Endothelial cell of umbilical vein (primary cell): ENCODE measurements at regions not wholly inside any gene's neighbourhood (a gene's known extent, or its start where the extent isn't known, plus 50 kb on each side); places are given as distances from the start of the nearest gene placed in this dataset.
"Not testable (repeated sequence)": the region's sequence is repeated elsewhere in the genome, so short reads cannot be mapped to it uniquely, and the experiment has no call there.

Experiments used
- BruUV-seq: library from RNA; stranded (reverse); fragments of 400-500 nt; replicated peaks from 2 replicates; lab custom pipeline; 2021; lab: Mats Ljungman, UMichigan
- CTCF ChIA-PET: fragments of 300-600, 350-600 bp; sonication (Branson Sonifier 250); formaldehyde crosslinking; loops from one replicate; lab custom pipeline; 2021; ENCODE audit warnings: antibody characterized with exemption, inconsistent platforms; lab: Charles Lee
- POLR2A ChIA-PET: fragments of 300-600, 350-600 bp; sonication (Branson Sonifier 250); formaldehyde crosslinking; loops from one replicate; lab custom pipeline; 2021; ENCODE audit warnings: antibody characterized with exemption, inconsistent platforms; lab: Charles Lee
- DNase-seq: peaks from one replicate; pipeline ENCODE4 v3.0.0-alpha.2; 2011; ENCODE audit warnings: low read depth, low spot score
- FAIRE-seq: peaks from 2 replicates; lab custom pipeline; 2011; peaks lifted over from hg19 to GRCh38; lab: Jason Lieb, UNC
- H2AFZ ChIP-seq: 2 replicates; pipeline ENCODE4 v1.6.0; 2012; ENCODE audit warnings: low read depth, low read length, control low read depth, inconsistent platforms
- H3K27ac ChIP-seq: 2 replicates; pipeline ENCODE4 v1.5.1; 2011; ENCODE audit warnings: low read depth, mild to moderate bottlenecking, control low read depth, low read length, moderate library complexity; ENCODE audit not compliant: insufficient read depth
- H3K27me3 ChIP-seq, 2 experiments: 2 replicates each; pipeline versions ENCODE4 v1.6.0 to v1.6.1; 2011; ENCODE audit warnings: low read length in 2 of 2, mixed read lengths in 1 of 2; ENCODE audit not compliant: control insufficient read depth in 2 of 2, insufficient read depth in 2 of 2
- H3K36me3 ChIP-seq, 2 experiments: 2 replicates in 1 of 2; 3 replicates in 1 of 2; pipeline ENCODE4 v1.5.1; 2011; ENCODE audit warnings: low read length in 2 of 2, mild to moderate bottlenecking in 1 of 2, moderate library complexity in 1 of 2; ENCODE audit not compliant: control insufficient read depth in 2 of 2, insufficient read depth in 2 of 2; ENCODE audit errors: extremely low read depth in 1 of 2
- H3K4me1 ChIP-seq: 3 replicates; pipeline ENCODE4 v1.5.1; 2011; ENCODE audit warnings: mild to moderate bottlenecking, low read length; ENCODE audit not compliant: control insufficient read depth, insufficient read depth; ENCODE audit errors: extremely low read depth
- H3K4me2 ChIP-seq: 2 replicates; pipeline ENCODE4 v1.6.1; 2011; ENCODE audit warnings: low read length, control low read depth, mixed read lengths; ENCODE audit not compliant: insufficient read depth
- H3K4me3 ChIP-seq, 3 experiments: fragments of 200-600 bp in 1 of 3; sonication (generic), shearing (Covaris generic) in 1 of 3; replicated peaks in 1 of 3; 2 replicates each; pipeline ENCODE4 v1.5.1; 2011 to 2016; ENCODE audit warnings: control low read depth in 3 of 3, low read length in 3 of 3, mild to moderate bottlenecking in 2 of 3, inconsistent platforms in 1 of 3, low read depth in 1 of 3, moderate library complexity in 1 of 3; ENCODE audit not compliant: insufficient read depth in 1 of 3
- H3K79me2 ChIP-seq: 2 replicates; pipeline ENCODE4 v1.6.0; 2012; ENCODE audit warnings: low read length, inconsistent platforms; ENCODE audit not compliant: control insufficient read depth, insufficient read depth
- H3K9ac ChIP-seq: replicated peaks from 2 replicates; pipeline ENCODE3; 2011; ENCODE audit warnings: low read length, control low read depth; ENCODE audit not compliant: insufficient read depth; ENCODE audit errors: extremely low read depth
- H3K9me1 ChIP-seq: replicated peaks from 3 replicates; pipeline ENCODE4 v1.6.0; 2011; ENCODE audit warnings: mild to moderate bottlenecking, low read length; ENCODE audit not compliant: control insufficient read depth, insufficient read depth; ENCODE audit errors: extremely low read depth
- H3K9me3 ChIP-seq: replicated peaks from 2 replicates; pipeline ENCODE4 v1.5.1; 2012; ENCODE audit warnings: low read length, inconsistent platforms; ENCODE audit not compliant: control insufficient read depth, insufficient read depth
- H4K20me1 ChIP-seq: replicated peaks from 2 replicates; pipeline ENCODE3; 2011; ENCODE audit warnings: mild to moderate bottlenecking, low read length; ENCODE audit not compliant: control insufficient read depth, insufficient read depth; ENCODE audit errors: extremely low read depth
- CTCF ChIP-seq, 2 donors: IDR thresholded peaks; 1 replicate in 1 of 2; 2 replicates in 1 of 2; pipeline ENCODE4 v1.5.1; 2011; ENCODE audit warnings: low read length in 2 of 2, mild to moderate bottlenecking in 2 of 2, moderate library complexity in 2 of 2, control low read depth in 1 of 2, inconsistent platforms in 1 of 2, low read depth in 1 of 2; ENCODE audit not compliant: insufficient read depth in 1 of 2; ENCODE audit errors: extremely low read depth in 1 of 2
- EZH2 ChIP-seq: IDR thresholded peaks from 2 replicates; pipeline ENCODE4 v1.6.1; 2012; ENCODE audit warnings: borderline replicate concordance, low read depth, mild to moderate bottlenecking, moderate library complexity, low read length, inconsistent platforms; ENCODE audit not compliant: severe bottlenecking
- FOS ChIP-seq: IDR thresholded peaks from 2 replicates; pipeline ENCODE4 v1.6.1; 2011; ENCODE audit warnings: mild to moderate bottlenecking, low read length, moderate library complexity, borderline replicate concordance; ENCODE audit not compliant: insufficient read depth
- GATA2 ChIP-seq: IDR thresholded peaks from 2 replicates; pipeline ENCODE4 v1.7.0; 2011; ENCODE audit warnings: low read depth, mild to moderate bottlenecking, moderate library complexity, mixed read lengths, low read length; ENCODE audit not compliant: insufficient read length, insufficient read depth
- JUN ChIP-seq: IDR thresholded peaks from 2 replicates; pipeline ENCODE4 v1.6.1; 2011; ENCODE audit warnings: borderline replicate concordance, low read depth; ENCODE audit not compliant: insufficient read length, insufficient read depth
- MAX ChIP-seq: IDR thresholded peaks from 2 replicates; pipeline ENCODE4 v1.6.1; 2011; ENCODE audit not compliant: insufficient read depth, insufficient read length
- MYC ChIP-seq: IDR thresholded peaks from one replicate; pipeline ENCODE4 v1.6.1; 2011; ENCODE audit warnings: mild to moderate bottlenecking, low read depth, low read length
- POLR2A ChIP-seq: IDR thresholded peaks from 2 replicates; pipeline ENCODE4 v1.6.1; 2012; ENCODE audit warnings: low read depth, mild to moderate bottlenecking, control low read depth, low read length
- POLR2AphosphoS5 ChIP-seq: IDR thresholded peaks from 2 replicates; pipeline ENCODE4 v1.6.1; 2012; ENCODE audit warnings: low read depth, mild to moderate bottlenecking, control low read depth, low read length, moderate library complexity; ENCODE audit not compliant: insufficient read depth
- dilution Hi-C: fragments of 300-500 bp; cut with MboI; formaldehyde crosslinking; loops from one replicate; pipeline ENCODE4 v1.15.0; 2019; ENCODE audit warnings: low sequenced_read_pairs; ENCODE audit not compliant: extremely low pct_ligation_motif_present
- intact Hi-C: fragments of 100-400 bp; cut with micrococcal nuclease; formaldehyde crosslinking; loops from one replicate; pipeline ENCODE4 v1.10.0; 2022

DNA sequence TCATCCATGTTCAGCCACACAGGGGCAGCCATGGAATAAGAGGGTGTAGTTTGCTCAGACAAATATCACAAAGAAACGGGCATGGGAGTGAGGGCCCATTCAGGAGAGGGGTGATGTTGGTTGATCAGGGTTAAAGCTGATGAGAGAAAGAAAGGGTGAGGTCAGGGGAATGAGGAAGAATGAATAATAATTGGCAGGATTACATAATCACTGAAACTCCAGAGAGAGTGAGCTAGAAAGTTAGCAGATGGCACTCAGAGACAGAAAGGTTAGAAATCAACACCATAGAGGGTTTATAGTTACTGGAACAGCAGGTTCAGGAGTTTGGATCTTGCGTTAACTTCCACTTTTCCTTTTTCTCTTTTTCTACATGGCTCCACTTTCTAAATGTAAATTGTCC, 113.9 kb downstream of the TAF11L14 start:
- dilution Hi-C loops (no loop called here), intact Hi-C loops (no loop called here)
- CTCF ChIA-PET = no interaction called here
- H3K79me2 ChIP-seq = no peaks in the 10 kb centered on the region
- H3K9me1 ChIP-seq = no peaks in the 10 kb centered on the region
- TF ChIP-seq EZH2 = no peak
- TF ChIP-seq JUN = no peak
- no peak for TF ChIP-seq GATA2
- no peak overlapping the region for H3K4me3 ChIP-seq
- no peaks in the 10 kb centered on the region for H3K4me1 ChIP-seq
- no peaks in the 10 kb centered on the region for H3K27me3 ChIP-seq
- FAIRE-seq = no peak
- POLR2A ChIA-PET = no interaction called here
- no peaks in the 10 kb centered on the region for H4K20me1 ChIP-seq
- H3K27ac ChIP-seq = no peak overlapping the region
- no peak overlapping the region for H3K9ac ChIP-seq
- no TSS peak for BruUV-seq
- no peak for DNase-seq
- no peak overlapping the region for H3K4me2 ChIP-seq
- no peaks in the 10 kb centered on the region for H3K9me3 ChIP-seq
- no peak overlapping the region for H2AFZ ChIP-seq
- H3K36me3 ChIP-seq = no peaks in the 10 kb centered on the region

- Histone ChIP-seq H3K27me3 (no peaks in the 10 kb centered on the region), H3K36me3 (no peaks in the 10 kb centered on the region), H3K9me3 (no peaks in the 10 kb centered on the region), H3K4me1 (no peaks in the 10 kb centered on the region), H3K27ac (no peak overlapping the region), H3K9ac (no peak overlapping the region), H4K20me1 (no peaks in the 10 kb centered on the region), H3K4me3 (no peak overlapping the region), H3K79me2 (no peaks in the 10 kb centered on the region), H3K4me2 (no peak overlapping the region), H2AFZ (no peak overlapping the region), H3K9me1 (no peaks in the 10 kb centered on the region)
- ChIA-PET POLR2A (no interaction called here), CTCF (no interaction called here)
- intact Hi-C loops = no loop called here
- DNase-seq (no peak), FAIRE-seq (no peak)
- dilution Hi-C loops = no loop called here
- TF ChIP-seq JUN = no peak
- no peak for TF ChIP-seq POLR2A
- TF ChIP-seq FOS = no peak
- no peak for TF ChIP-seq EZH2
- no peak for TF ChIP-seq MYC
- TF ChIP-seq MAX = no peak
- TF ChIP-seq GATA2 = no peak
- TF ChIP-seq POLR2AphosphoS5 = no peak
- TF ChIP-seq CTCF (IDR thresholded peaks at IDR 0.05; ENCODE audit: extremely low read depth in 1 of 2, insufficient read depth in 1 of 2, low read depth in 1 of 2, low read length in 2 of 2) = no peak
- no TSS peak for BruUV-seq
Measured at GRCh38 chr5:17748941-17749340, 114.7 kb downstream of the TAF11L14 start.

DNA sequence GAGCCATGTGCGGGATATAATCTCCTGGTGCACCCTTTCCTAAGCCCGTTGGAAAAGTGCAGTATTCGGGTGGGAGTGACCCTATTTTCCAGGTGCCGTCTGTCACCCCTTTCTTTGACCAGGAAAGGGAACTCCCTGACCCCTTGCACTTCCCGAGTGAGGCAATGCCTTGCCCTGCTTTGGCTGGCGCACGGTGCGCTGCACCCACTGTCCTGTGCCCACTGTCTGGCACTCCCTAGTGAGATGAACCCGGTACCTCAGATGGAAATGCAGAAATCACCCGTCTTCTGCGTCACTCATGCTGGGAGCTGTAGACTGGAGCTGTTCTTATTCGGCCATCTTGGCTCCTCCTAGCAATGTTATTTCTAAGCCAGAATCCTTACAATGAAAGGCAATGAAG, 121.1 kb downstream of the TAF11L14 start:
- DNase-seq, H3K9ac ChIP-seq, intact Hi-C loops, H3K9me3 ChIP-seq, H3K9me1 ChIP-seq, H2AFZ ChIP-seq, H4K20me1 ChIP-seq, FAIRE-seq, H3K4me1 ChIP-seq, POLR2A ChIA-PET, H3K27me3 ChIP-seq, CTCF ChIA-PET, BruUV-seq, H3K36me3 ChIP-seq, dilution Hi-C loops, H3K79me2 ChIP-seq, H3K27ac ChIP-seq, H3K4me3 ChIP-seq, H3K4me2 ChIP-seq: not testable (repeated sequence)
